Thyroid gland (tissue), 4 donors: ENCODE measurements at regions not wholly inside any gene's neighbourhood (a gene's known extent, or its start where the extent isn't known, plus 50 kb on each side); places are given as distances from the start of the nearest gene placed in this dataset.

Experiments
- CTCF ChIP-seq, 6 experiments: fragments of 200-600 bp in 3 of 6; fragments of 450-650 bp in 3 of 6; sonication (generic) in 3 of 6; IDR thresholded peaks; one replicate each; pipeline ENCODE4 v1.5.1; 2016 to 2019; ENCODE audit warnings: antibody characterized with exemption in 6 of 6, mild to moderate bottlenecking in 2 of 6, inconsistent platforms in 1 of 6, moderate library complexity in 1 of 6
- POLR2A ChIP-seq, 2 donors: fragments of 450-650 bp; IDR thresholded peaks; one replicate each; pipeline ENCODE4 v1.6.1; 2017; ENCODE audit warnings: antibody characterized with exemption in 2 of 2, mild to moderate bottlenecking in 2 of 2, moderate library complexity in 1 of 2

GRCh38 chrX:128504496-128504895 is 452.3 kb upstream of the ACTRT1 start:
- TF ChIP-seq POLR2A (IDR thresholded peaks at IDR 0.05) (no peak), CTCF (IDR thresholded peaks at IDR 0.05) (no peak)
